H9 (cell line): ENCODE measurements at regions not wholly inside any gene's neighbourhood (a gene's known extent, or its start where the extent isn't known, plus 50 kb on each side); places are given as distances from the start of the nearest gene placed in this dataset.

ENCODE experiments used
- DNase-seq: peaks from one replicate; pipeline ENCODE4 v3.0.0-alpha.2; 2017
- H2AFZ ChIP-seq: one replicate; pipeline ENCODE4 v1.6.1; 2013; ENCODE audit warnings: mild to moderate bottlenecking, low read length, control low read depth, moderate library complexity
- H2AK5ac ChIP-seq: 2 replicates; pipeline ENCODE4 v1.6.1; 2013; ENCODE audit warnings: low read length, control low read depth, mixed read lengths; ENCODE audit not compliant: insufficient read length
- H2BK120ac ChIP-seq: one replicate; pipeline ENCODE4 v1.6.1; 2013; ENCODE audit warnings: low read depth, mild to moderate bottlenecking, low read length, control low read depth, inconsistent platforms; ENCODE audit not compliant: poor library complexity, severe bottlenecking
- H2BK12ac ChIP-seq: 2 replicates; pipeline ENCODE4 v1.6.1; 2013; ENCODE audit warnings: low read length, control low read depth, mixed read lengths, low read depth; ENCODE audit not compliant: insufficient read length
- H2BK15ac ChIP-seq: 2 replicates; pipeline ENCODE4 v1.6.1; 2013; ENCODE audit warnings: low read depth, low read length, control low read depth
- H2BK20ac ChIP-seq: one replicate; pipeline ENCODE4 v1.6.1; 2013; ENCODE audit warnings: low read depth, mild to moderate bottlenecking, low read length, control low read depth, inconsistent platforms; ENCODE audit not compliant: poor library complexity, severe bottlenecking
- H2BK5ac ChIP-seq: 2 replicates; pipeline ENCODE4 v1.6.1; 2013; ENCODE audit warnings: low read length, control low read depth, mixed read lengths; ENCODE audit not compliant: insufficient read length
- H3K14ac ChIP-seq: 2 replicates; pipeline ENCODE4 v1.6.1; 2013; ENCODE audit warnings: low read length, control low read depth; ENCODE audit not compliant: insufficient read depth
- H3K18ac ChIP-seq: 2 replicates; pipeline ENCODE4 v1.6.1; 2013; ENCODE audit warnings: low read depth, mild to moderate bottlenecking, mixed read lengths, low read length, control low read depth; ENCODE audit not compliant: insufficient read length
- H3K23ac ChIP-seq: 2 replicates; pipeline ENCODE4 v1.6.1; 2013; ENCODE audit warnings: low read length, control low read depth, mixed read lengths, low read depth; ENCODE audit not compliant: insufficient read length
- H3K23me2 ChIP-seq: 2 replicates; pipeline ENCODE4 v1.6.1; 2013; ENCODE audit warnings: low read depth, mild to moderate bottlenecking, mixed read lengths, low read length, control low read depth; ENCODE audit not compliant: insufficient read length, poor library complexity, severe bottlenecking
- H3K27ac ChIP-seq: 2 replicates; pipeline ENCODE4 v1.5.1; 2013; ENCODE audit warnings: low read length, control low read depth, mixed read lengths, low read depth; ENCODE audit not compliant: insufficient read length
- H3K27me3 ChIP-seq: 2 replicates; pipeline ENCODE4 v1.6.1; 2013; ENCODE audit warnings: low read length, control low read depth, inconsistent platforms; ENCODE audit not compliant: insufficient read depth
- H3K4ac ChIP-seq: 2 replicates; pipeline ENCODE4 v1.6.1; 2013; ENCODE audit warnings: low read depth, mild to moderate bottlenecking, control low read depth, inconsistent platforms, low read length, moderate library complexity
- H3K4me1 ChIP-seq: 2 replicates; pipeline ENCODE4 v1.6.1; 2013; ENCODE audit warnings: low read length, control low read depth, inconsistent platforms; ENCODE audit not compliant: insufficient read depth
- H3K4me2 ChIP-seq: 2 replicates; pipeline ENCODE4 v1.6.1; 2013; ENCODE audit warnings: low read length, control low read depth, mixed read lengths; ENCODE audit not compliant: insufficient read length, insufficient read depth
- H3K56ac ChIP-seq: 2 replicates; pipeline ENCODE4 v1.6.1; 2013; ENCODE audit warnings: low read depth, mild to moderate bottlenecking, mixed read lengths, low read length, control low read depth; ENCODE audit not compliant: insufficient read length
- H3K79me1 ChIP-seq: 2 replicates; pipeline ENCODE4 v1.6.1; 2013; ENCODE audit warnings: low read depth, mild to moderate bottlenecking, moderate library complexity, low read length, control low read depth, inconsistent platforms; ENCODE audit not compliant: insufficient read depth, poor library complexity, severe bottlenecking
- H3K79me2 ChIP-seq: 2 replicates; pipeline ENCODE4 v1.6.1; 2013; ENCODE audit warnings: low read length, control low read depth, inconsistent platforms; ENCODE audit not compliant: insufficient read depth
- H3K9ac ChIP-seq: 2 replicates; pipeline ENCODE4 v1.6.1; 2013; ENCODE audit warnings: low read length, control low read depth, mixed read lengths; ENCODE audit not compliant: insufficient read length; ENCODE audit errors: extremely low read depth
- H3K9me3 ChIP-seq: one replicate; pipeline ENCODE4 v1.6.1; 2013; ENCODE audit warnings: low read depth, low read length, inconsistent platforms; ENCODE audit not compliant: control insufficient read depth
- H3T11ph ChIP-seq: one replicate; pipeline ENCODE4 v1.6.1; 2013; ENCODE audit warnings: mild to moderate bottlenecking, low read length, control low read depth, inconsistent platforms
- H4K20me1 ChIP-seq: one replicate; pipeline ENCODE4 v1.6.1; 2013; ENCODE audit not compliant: control insufficient read depth, insufficient read length, insufficient read depth
- H4K5ac ChIP-seq: 2 replicates; pipeline ENCODE4 v1.6.1; 2013; ENCODE audit warnings: low read depth, mild to moderate bottlenecking, mixed read lengths, low read length, control low read depth; ENCODE audit not compliant: insufficient read length
- H4K8ac ChIP-seq: replicated peaks from 2 replicates; pipeline ENCODE4 v1.6.1; 2013; ENCODE audit warnings: low read length, control low read depth, mixed read lengths, low read depth; ENCODE audit not compliant: insufficient read length
- H4K91ac ChIP-seq: 2 replicates; pipeline ENCODE4 v1.6.1; 2013; ENCODE audit warnings: low read depth, mild to moderate bottlenecking, moderate library complexity, mixed read lengths, low read length, control low read depth; ENCODE audit not compliant: insufficient read length
- H3K27ac Mint-ChIP-seq, 3 experiments: 2 replicates in 2 of 3; 3 replicates in 1 of 3; pipeline ENCODE4 v1.8.0; 2020 to 2021; ENCODE audit warnings: mixed read lengths in 3 of 3, mild to moderate bottlenecking in 1 of 3, moderate library complexity in 1 of 3
- H3K27me3 Mint-ChIP-seq: 2 replicates; pipeline ENCODE4 v1.8.0; 2021; ENCODE audit warnings: low read depth, mild to moderate bottlenecking, moderate library complexity, mixed read lengths
- H3K36me3 Mint-ChIP-seq, 3 experiments: 2 replicates in 2 of 3; 3 replicates in 1 of 3; pipeline ENCODE4 v1.8.0; 2020 to 2021; ENCODE audit warnings: low read depth in 3 of 3, mixed read lengths in 3 of 3; ENCODE audit not compliant: insufficient read depth in 1 of 3
- H3K4me1 Mint-ChIP-seq, 2 experiments: 2 replicates each; pipeline ENCODE4 v1.8.0; 2020; ENCODE audit warnings: mixed read lengths in 2 of 2
- H3K4me3 Mint-ChIP-seq, 2 experiments: 2 replicates in 1 of 2; 3 replicates in 1 of 2; pipeline ENCODE4 v1.8.0; 2020 to 2021; ENCODE audit warnings: mild to moderate bottlenecking in 2 of 2, mixed read lengths in 2 of 2, moderate library complexity in 1 of 2
- H3K9me3 Mint-ChIP-seq, 2 experiments: 2 replicates in 1 of 2; 3 replicates in 1 of 2; pipeline ENCODE4 v1.8.0; 2020; ENCODE audit warnings: mild to moderate bottlenecking in 2 of 2, mixed read lengths in 2 of 2, moderate library complexity in 1 of 2
- CTCF ChIP-seq: fragments of 200-600 bp; sonication (generic); conservative IDR thresholded peaks from 3 replicates; pipeline ENCODE4 v1.8.0; 2021; ENCODE audit warnings: antibody characterized with exemption, mild to moderate bottlenecking
- WGBS: extraction: QIAGEN DNeasy Blood & Tissue Kit; methylation state at CpG from one replicate; pipeline ENCODE4 v1.1.7; 2013; ENCODE audit warnings: missing lambda C conversion rate, low lambda C conversion rate, mixed read lengths; ENCODE audit not compliant: insufficient read length; ENCODE audit errors: extremely low coverage; 5-methylcytosine and 5-hydroxymethylcytosine counted together

GRCh38 chr7:155913719-155914118 is 101.5 kb upstream of the SHH start:
- Mint-ChIP-seq H3K9me3 (peaks cover 25 to 34% of the 10 kb centered on the region in 2 experiments), H3K4me3 (no peak overlapping the region), H3K36me3 (peaks cover 0 to 9% (median 6%) of the 10 kb centered on the region in 3 experiments; a peak in 4 of 7 replicates), H3K4me1 (no peaks in the 10 kb centered on the region; a peak in 1 of 4 replicates), H3K27ac (peak overlapping the region in 1 of 3 experiments; percentile 41; a peak in 1 of 7 replicates), H3K27me3 (peaks cover 34% of the 10 kb centered on the region)
- no peak overlapping the region for H2BK120ac ChIP-seq
- no peaks in the 10 kb centered on the region for H4K20me1 ChIP-seq
- H2AFZ ChIP-seq = no peak overlapping the region
- H3K27me3 ChIP-seq = no peaks in the 10 kb centered on the region; the same call in 1 of the 2 replicates
- no CpG with 5 or more reads among the region's 11 CpGs for WGBS
- H3K4me2 ChIP-seq = no peak overlapping the region
- H4K91ac ChIP-seq = no peak overlapping the region
- DNase-seq = no peak
- no peaks in the 10 kb centered on the region for H3K9me3 ChIP-seq
- no peak overlapping the region for H4K5ac ChIP-seq
- TF ChIP-seq CTCF = no peak
- H4K8ac ChIP-seq = no peak overlapping the region
- no peak overlapping the region for H2BK15ac ChIP-seq
- H3K14ac ChIP-seq = no peak overlapping the region; the same call in 1 of the 2 replicates
- no peaks in the 10 kb centered on the region for H3K23me2 ChIP-seq
- H3K56ac ChIP-seq = no peak overlapping the region
- H3K4me1 ChIP-seq = no peaks in the 10 kb centered on the region
- H2BK20ac ChIP-seq = no peak overlapping the region
- H3T11ph ChIP-seq = no peak overlapping the region
- no peak overlapping the region for H2AK5ac ChIP-seq
- H2BK5ac ChIP-seq = no peak overlapping the region
- no peak overlapping the region for H3K23ac ChIP-seq
- H2BK12ac ChIP-seq = no peak overlapping the region
- no peaks in the 10 kb centered on the region for H3K79me2 ChIP-seq
- H3K4ac ChIP-seq = no peak overlapping the region
- no peaks in the 10 kb centered on the region for H3K79me1 ChIP-seq
- H3K18ac ChIP-seq = no peak overlapping the region
- no peak overlapping the region for H3K9ac ChIP-seq
- no peak overlapping the region for H3K27ac ChIP-seq
